ENCODE measurements at regions not wholly inside any gene's neighbourhood (a gene's known extent, or its start where the extent isn't known, plus 50 kb on each side); places are given as distances from the start of the nearest gene placed in this dataset.

GRCh38 chr5:57817924-57818323 is 335.3 kb upstream of the ACTBL2 start:
- TF ChIP-seq CTCF (IDR thresholded peaks at IDR 0.05; ENCODE audit: low read depth, low read length, missing input control) (no peak), TAF1 (conservative IDR thresholded peaks at IDR 0.05) (no peak), REST (IDR thresholded peaks at IDR 0.05) (no peak)

All from liver (tissue), 3 donors.